ENCODE measurements at regions not wholly inside any gene's neighbourhood (a gene's known extent, or its start where the extent isn't known, plus 50 kb on each side); places are given as distances from the start of the nearest gene placed in this dataset.

- H3K4me3 Mint-ChIP-seq, result no peak overlapping the region
These were observed 218.2 kb upstream of the FMR1 start for GRCh38 chrX:147693511-147693910.

GRCh38 chrX:147699061-147699460 is 212.7 kb upstream of the FMR1 start:
- Mint-ChIP-seq H3K36me3 (ENCODE audit: low read depth) (no peaks in the 10 kb centered on the region), H3K9me3 (peaks cover 54% of the 10 kb centered on the region), H3K4me1 (no peaks in the 10 kb centered on the region), H3K4me3 (no peak overlapping the region), H3K27ac (no peak overlapping the region), H3K27me3 (ENCODE audit: low read depth, poor library complexity) (no peaks in the 10 kb centered on the region)
- TF ChIP-seq, protein P1, sequence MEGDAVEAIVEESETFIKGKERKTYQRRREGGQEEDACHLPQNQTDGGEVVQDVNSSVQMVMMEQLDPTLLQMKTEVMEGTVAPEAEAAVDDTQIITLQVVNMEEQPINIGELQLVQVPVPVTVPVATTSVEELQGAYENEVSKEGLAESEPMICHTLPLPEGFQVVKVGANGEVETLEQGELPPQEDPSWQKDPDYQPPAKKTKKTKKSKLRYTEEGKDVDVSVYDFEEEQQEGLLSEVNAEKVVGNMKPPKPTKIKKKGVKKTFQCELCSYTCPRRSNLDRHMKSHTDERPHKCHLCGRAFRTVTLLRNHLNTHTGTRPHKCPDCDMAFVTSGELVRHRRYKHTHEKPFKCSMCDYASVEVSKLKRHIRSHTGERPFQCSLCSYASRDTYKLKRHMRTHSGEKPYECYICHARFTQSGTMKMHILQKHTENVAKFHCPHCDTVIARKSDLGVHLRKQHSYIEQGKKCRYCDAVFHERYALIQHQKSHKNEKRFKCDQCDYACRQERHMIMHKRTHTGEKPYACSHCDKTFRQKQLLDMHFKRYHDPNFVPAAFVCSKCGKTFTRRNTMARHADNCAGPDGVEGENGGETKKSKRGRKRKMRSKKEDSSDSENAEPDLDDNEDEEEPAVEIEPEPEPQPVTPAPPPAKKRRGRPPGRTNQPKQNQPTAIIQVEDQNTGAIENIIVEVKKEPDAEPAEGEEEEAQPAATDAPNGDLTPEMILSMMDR (IDR thresholded peaks at IDR 0.05), result no peak
- no peak for DNase-seq

More at GRCh38 chrX:147693511-147693910, 218.2 kb upstream of the FMR1 start:
- TF ChIP-seq, protein P1 (IDR thresholded peaks at IDR 0.05), result no peak
- Mint-ChIP-seq H3K27me3 (ENCODE audit: low read depth, poor library complexity) (no peaks in the 10 kb centered on the region), H3K4me1 (no peaks in the 10 kb centered on the region), H3K27ac (no peak overlapping the region), H3K9me3 (peaks cover 69% of the 10 kb centered on the region), H3K36me3 (ENCODE audit: low read depth) (no peaks in the 10 kb centered on the region)
- no peak for DNase-seq

DNA sequence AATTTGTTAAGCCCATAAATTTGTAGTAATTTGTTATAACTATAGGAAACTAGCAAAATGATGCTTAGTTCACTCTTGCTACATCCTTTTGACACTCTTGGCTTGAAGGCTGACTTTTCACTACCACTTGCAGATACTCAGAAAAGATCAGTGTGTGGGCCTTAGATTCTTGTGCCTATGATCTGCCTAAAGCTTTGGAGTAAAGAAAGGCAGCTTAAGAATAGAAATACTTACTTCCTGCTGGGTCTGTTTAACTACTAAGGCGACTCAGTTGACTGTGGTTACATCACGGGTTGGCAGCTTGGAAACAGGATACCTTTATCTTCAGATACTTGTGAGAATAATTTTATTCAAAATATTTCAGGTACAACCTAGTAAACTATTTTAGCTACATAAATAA is 201.4 kb upstream of the FMR1 start:
- H3K27me3 Mint-ChIP-seq (ENCODE audit: low read depth, poor library complexity), result no peaks in the 10 kb centered on the region
- no peak for DNase-seq
- H3K9me3 Mint-ChIP-seq, result peaks cover 20% of the 10 kb centered on the region
- TF ChIP-seq, protein P1 (IDR thresholded peaks at IDR 0.05), result no peak
- H3K4me3 Mint-ChIP-seq, result no peak overlapping the region
- no peaks in the 10 kb centered on the region for H3K4me1 Mint-ChIP-seq
- no peak overlapping the region for H3K27ac Mint-ChIP-seq
- no peaks in the 10 kb centered on the region for H3K36me3 Mint-ChIP-seq (ENCODE audit: low read depth)

DNA sequence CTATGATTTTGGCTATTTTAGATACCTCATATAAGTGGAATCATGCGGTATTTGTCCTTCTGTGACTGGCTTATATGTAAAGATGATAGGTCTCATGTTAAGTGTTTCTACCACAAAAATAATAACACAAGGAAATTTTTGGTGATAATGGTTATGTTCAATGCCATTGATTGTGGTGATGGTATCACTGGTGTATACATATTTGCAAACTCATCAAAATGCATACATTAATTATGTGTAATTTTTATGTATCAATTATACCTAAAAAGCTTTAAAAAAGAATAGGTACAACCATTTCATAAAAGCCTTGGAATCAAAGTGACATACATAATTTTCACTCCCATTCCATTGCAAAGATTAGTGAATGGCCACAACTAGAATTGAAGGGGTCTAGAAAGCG is 178.3 kb upstream of the FMR1 start:
- H3K4me3 Mint-ChIP-seq, result no peak overlapping the region
- no peak overlapping the region for H3K27ac Mint-ChIP-seq
- no peaks in the 10 kb centered on the region for H3K27me3 Mint-ChIP-seq (ENCODE audit: low read depth, poor library complexity)
- H3K4me1 Mint-ChIP-seq, result no peaks in the 10 kb centered on the region
- no peak for DNase-seq
- no peaks in the 10 kb centered on the region for H3K36me3 Mint-ChIP-seq (ENCODE audit: low read depth)
- peaks cover 32% of the 10 kb centered on the region for H3K9me3 Mint-ChIP-seq
- TF ChIP-seq, protein P1 (IDR thresholded peaks at IDR 0.05), result no peak

GRCh38 chrX:147735364-147735763 is 176.4 kb upstream of the FMR1 start:
- H3K27me3 Mint-ChIP-seq (ENCODE audit: low read depth, poor library complexity), result no peaks in the 10 kb centered on the region
- DNase-seq, result no peak
- no peak overlapping the region for H3K27ac Mint-ChIP-seq
- no peak overlapping the region for H3K4me3 Mint-ChIP-seq
- no peaks in the 10 kb centered on the region for H3K36me3 Mint-ChIP-seq (ENCODE audit: low read depth)
- H3K4me1 Mint-ChIP-seq, result no peaks in the 10 kb centered on the region
- TF ChIP-seq, protein P1 (IDR thresholded peaks at IDR 0.05), result no peak
- peaks cover 35% of the 10 kb centered on the region for H3K9me3 Mint-ChIP-seq

- H3K4me1 Mint-ChIP-seq, result no peaks in the 10 kb centered on the region
- DNase-seq, result no peak
- H3K36me3 Mint-ChIP-seq (ENCODE audit: low read depth), result no peaks in the 10 kb centered on the region
- no peaks in the 10 kb centered on the region for H3K27me3 Mint-ChIP-seq (ENCODE audit: low read depth, poor library complexity)
- no peak overlapping the region for H3K4me3 Mint-ChIP-seq
- H3K9me3 Mint-ChIP-seq, result peaks cover 33% of the 10 kb centered on the region
- no peak overlapping the region for H3K27ac Mint-ChIP-seq
- TF ChIP-seq, protein P1 (IDR thresholded peaks at IDR 0.05), result no peak
These were observed 175.7 kb upstream of the FMR1 start for GRCh38 chrX:147736045-147736444.

Data from nephron progenitor cell (in vitro differentiated cells).